ENCODE measurements at regions not wholly inside any gene's neighbourhood (a gene's known extent, or its start where the extent isn't known, plus 50 kb on each side); places are given as distances from the start of the nearest gene placed in this dataset.

- no peak overlapping the region for H2BK15ac ChIP-seq (ENCODE audit: low read depth, low read length)
- no peak overlapping the region for H4K91ac ChIP-seq (ENCODE audit: insufficient read length, low read depth, low read length)
- DNase-seq = no peak
- no peaks in the 10 kb centered on the region for H4K20me1 ChIP-seq (ENCODE audit: control insufficient read depth, insufficient read depth, insufficient read length)
- no peak overlapping the region for H4K5ac ChIP-seq (ENCODE audit: insufficient read length, low read depth, low read length)
- H3K27ac ChIP-seq (ENCODE audit: insufficient read length, low read depth, low read length) = no peak overlapping the region
- no peaks in the 10 kb centered on the region for H3K9me3 ChIP-seq (ENCODE audit: control insufficient read depth, low read depth, low read length)
- Mint-ChIP-seq H3K4me3 (no peak overlapping the region), H3K27me3 (ENCODE audit: low read depth) (peaks cover 19% of the 10 kb centered on the region), H3K27ac (no peak overlapping the region), H3K9me3 (no peaks in the 10 kb centered on the region), H3K4me1 (peaks cover 32 to 37% of the 10 kb centered on the region in 2 experiments), H3K36me3 (ENCODE audit: insufficient read depth in 1 of 3, low read depth in 3 of 3) (no peaks in the 10 kb centered on the region; a peak in 1 of 7 replicates)
- H3K18ac ChIP-seq (ENCODE audit: insufficient read length, low read depth, low read length) = no peak overlapping the region
- no peak overlapping the region for H2BK20ac ChIP-seq (ENCODE audit: low read depth, low read length, poor library complexity, severe bottlenecking)
- H3K27me3 ChIP-seq (ENCODE audit: insufficient read depth, low read length) = no peaks in the 10 kb centered on the region
- no peak overlapping the region for H3K9ac ChIP-seq (ENCODE audit: extremely low read depth, insufficient read length, low read length)
- H3K79me2 ChIP-seq (ENCODE audit: insufficient read depth, low read length) = no peaks in the 10 kb centered on the region
- H3K79me1 ChIP-seq (ENCODE audit: insufficient read depth, low read depth, low read length, poor library complexity, severe bottlenecking) = no peaks in the 10 kb centered on the region
- no CpG with 5 or more reads among the region's 8 CpGs for WGBS (ENCODE audit: extremely low coverage, insufficient read length, low lambda C conversion rate)
- H2BK120ac ChIP-seq (ENCODE audit: low read depth, low read length, poor library complexity, severe bottlenecking) = no peak overlapping the region
- no peak overlapping the region for H2AFZ ChIP-seq (ENCODE audit: low read length)
- H2BK12ac ChIP-seq (ENCODE audit: insufficient read length, low read depth, low read length) = no peak overlapping the region
- no peak overlapping the region for H3T11ph ChIP-seq (ENCODE audit: low read length)
- no peak overlapping the region for H4K8ac ChIP-seq (replicated peaks; ENCODE audit: insufficient read length, low read depth, low read length)
- H3K4ac ChIP-seq (ENCODE audit: low read depth, low read length) = no peak overlapping the region
- no peak overlapping the region for H3K14ac ChIP-seq (ENCODE audit: insufficient read depth, low read length)
- no peak overlapping the region for H3K56ac ChIP-seq (ENCODE audit: insufficient read length, low read depth, low read length)
- H2AK5ac ChIP-seq (ENCODE audit: insufficient read length, low read length) = no peak overlapping the region
- H3K4me1 ChIP-seq (ENCODE audit: insufficient read depth, low read length) = peaks cover 10% of the 10 kb centered on the region; the same call in 1 of the 2 replicates
- H3K4me2 ChIP-seq (ENCODE audit: insufficient read depth, insufficient read length, low read length) = no peak overlapping the region
- no peaks in the 10 kb centered on the region for H3K23me2 ChIP-seq (ENCODE audit: insufficient read length, low read depth, low read length, poor library complexity, severe bottlenecking)
- H3K23ac ChIP-seq (ENCODE audit: insufficient read length, low read depth, low read length) = no peak overlapping the region
- TF ChIP-seq, protein P1, sequence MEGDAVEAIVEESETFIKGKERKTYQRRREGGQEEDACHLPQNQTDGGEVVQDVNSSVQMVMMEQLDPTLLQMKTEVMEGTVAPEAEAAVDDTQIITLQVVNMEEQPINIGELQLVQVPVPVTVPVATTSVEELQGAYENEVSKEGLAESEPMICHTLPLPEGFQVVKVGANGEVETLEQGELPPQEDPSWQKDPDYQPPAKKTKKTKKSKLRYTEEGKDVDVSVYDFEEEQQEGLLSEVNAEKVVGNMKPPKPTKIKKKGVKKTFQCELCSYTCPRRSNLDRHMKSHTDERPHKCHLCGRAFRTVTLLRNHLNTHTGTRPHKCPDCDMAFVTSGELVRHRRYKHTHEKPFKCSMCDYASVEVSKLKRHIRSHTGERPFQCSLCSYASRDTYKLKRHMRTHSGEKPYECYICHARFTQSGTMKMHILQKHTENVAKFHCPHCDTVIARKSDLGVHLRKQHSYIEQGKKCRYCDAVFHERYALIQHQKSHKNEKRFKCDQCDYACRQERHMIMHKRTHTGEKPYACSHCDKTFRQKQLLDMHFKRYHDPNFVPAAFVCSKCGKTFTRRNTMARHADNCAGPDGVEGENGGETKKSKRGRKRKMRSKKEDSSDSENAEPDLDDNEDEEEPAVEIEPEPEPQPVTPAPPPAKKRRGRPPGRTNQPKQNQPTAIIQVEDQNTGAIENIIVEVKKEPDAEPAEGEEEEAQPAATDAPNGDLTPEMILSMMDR (conservative IDR thresholded peaks at IDR 0.05) = no peak
- no peak overlapping the region for H2BK5ac ChIP-seq (ENCODE audit: insufficient read length, low read length)
Observed at GRCh38 chr2:16332681-16333557, 332.7 kb downstream of the CYRIA start.

Data from H9 (cell line).